ENCODE measurements at regions not wholly inside any gene's neighbourhood (a gene's known extent, or its start where the extent isn't known, plus 50 kb on each side); places are given as distances from the start of the nearest gene placed in this dataset.

DNA sequence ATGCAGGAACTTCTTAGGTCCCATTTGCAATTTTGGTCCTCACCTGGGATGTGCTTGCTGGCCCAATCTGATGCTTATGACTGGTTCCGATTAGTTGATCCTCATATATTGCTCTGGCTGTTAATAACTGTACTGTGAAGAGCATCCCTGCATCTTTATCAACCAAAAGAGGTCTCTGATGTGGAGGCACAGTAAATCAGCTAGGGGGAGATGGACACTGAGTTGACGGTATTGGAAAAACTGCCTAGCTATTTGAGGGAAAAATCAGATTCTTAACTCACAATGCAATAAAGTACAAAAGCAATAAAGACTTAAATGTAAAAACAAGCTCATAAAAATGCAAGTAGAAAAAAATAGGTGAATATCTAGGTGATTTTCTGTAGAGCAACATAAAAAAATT, 188.0 kb upstream of the TCF4 start:
- TF ChIP-seq, protein P1, sequence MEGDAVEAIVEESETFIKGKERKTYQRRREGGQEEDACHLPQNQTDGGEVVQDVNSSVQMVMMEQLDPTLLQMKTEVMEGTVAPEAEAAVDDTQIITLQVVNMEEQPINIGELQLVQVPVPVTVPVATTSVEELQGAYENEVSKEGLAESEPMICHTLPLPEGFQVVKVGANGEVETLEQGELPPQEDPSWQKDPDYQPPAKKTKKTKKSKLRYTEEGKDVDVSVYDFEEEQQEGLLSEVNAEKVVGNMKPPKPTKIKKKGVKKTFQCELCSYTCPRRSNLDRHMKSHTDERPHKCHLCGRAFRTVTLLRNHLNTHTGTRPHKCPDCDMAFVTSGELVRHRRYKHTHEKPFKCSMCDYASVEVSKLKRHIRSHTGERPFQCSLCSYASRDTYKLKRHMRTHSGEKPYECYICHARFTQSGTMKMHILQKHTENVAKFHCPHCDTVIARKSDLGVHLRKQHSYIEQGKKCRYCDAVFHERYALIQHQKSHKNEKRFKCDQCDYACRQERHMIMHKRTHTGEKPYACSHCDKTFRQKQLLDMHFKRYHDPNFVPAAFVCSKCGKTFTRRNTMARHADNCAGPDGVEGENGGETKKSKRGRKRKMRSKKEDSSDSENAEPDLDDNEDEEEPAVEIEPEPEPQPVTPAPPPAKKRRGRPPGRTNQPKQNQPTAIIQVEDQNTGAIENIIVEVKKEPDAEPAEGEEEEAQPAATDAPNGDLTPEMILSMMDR (IDR thresholded peaks at IDR 0.05) = no peak
- no peak for TF ChIP-seq POLR2A (IDR thresholded peaks at IDR 0.05)
